NCI-H1436 treated with DMSO at 0.1 percent for 48 hours (cell line): ENCODE measurements at regions not wholly inside any gene's neighbourhood (a gene's known extent, or its start where the extent isn't known, plus 50 kb on each side); places are given as distances from the start of the nearest gene placed in this dataset.

Experiments used
- DNase-seq: peaks from one replicate; lab custom pipeline; 2025; lab: John Stamatoyannopoulos, UW

DNA sequence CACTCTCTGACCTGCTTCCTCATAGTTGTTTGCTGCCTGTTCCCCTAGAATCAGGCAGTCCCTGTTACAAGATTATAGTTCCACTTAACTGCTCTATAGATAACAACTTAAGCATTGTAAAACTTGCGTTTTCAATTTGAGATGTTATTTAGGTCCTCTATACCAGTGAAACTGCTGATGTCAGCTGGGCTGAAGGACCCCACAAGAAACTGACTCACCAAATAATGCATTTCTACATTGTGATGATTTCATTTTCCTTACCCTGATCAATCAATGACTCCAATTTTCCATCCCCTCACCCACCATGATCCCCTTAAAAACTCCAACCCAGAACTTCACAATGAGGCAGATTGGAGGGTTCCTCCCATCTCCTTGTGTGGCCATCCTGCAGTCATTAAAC is 280.7 kb downstream of the SLITRK1 start:
- DNase-seq: no peak

DNA sequence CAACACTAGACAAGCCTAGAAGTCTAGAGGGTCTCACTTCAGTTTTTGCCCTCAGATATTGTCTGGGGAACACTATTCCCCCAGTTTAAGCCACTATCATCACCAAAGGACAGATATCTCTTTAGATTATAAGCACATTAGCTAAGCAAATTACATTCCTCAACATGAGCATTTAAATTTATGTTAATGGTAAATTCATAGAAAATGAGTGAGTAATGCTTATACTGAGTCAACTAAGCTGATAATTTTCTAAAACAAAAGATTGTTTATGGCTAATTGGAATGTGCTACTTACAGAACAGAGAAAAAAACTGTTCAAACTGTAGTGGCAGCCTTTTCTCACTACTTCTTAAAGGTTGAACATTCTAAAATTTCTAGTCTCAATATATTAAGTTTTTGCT is 290.2 kb downstream of the SLITRK1 start:
- no peak for DNase-seq

DNA sequence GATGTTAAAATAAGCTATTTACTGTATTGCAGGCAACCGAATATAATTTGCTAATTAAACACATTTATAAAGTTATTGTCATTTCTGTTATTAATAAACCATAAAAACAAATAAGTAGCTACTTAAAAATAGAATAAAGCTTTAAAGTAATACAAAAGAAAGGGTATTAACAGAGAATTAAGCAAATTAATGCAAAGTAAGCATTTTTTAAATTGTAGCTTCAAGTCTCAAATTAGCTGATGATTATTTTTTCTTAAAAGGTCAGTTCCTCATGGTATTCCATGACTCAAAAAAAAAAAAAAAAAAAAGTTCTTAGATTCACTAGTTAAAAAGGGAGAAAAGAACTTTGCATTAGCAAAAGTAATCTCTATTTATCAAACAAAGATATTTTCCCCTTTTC is 292.5 kb downstream of the SLITRK1 start:
- no peak for DNase-seq

- DNase-seq: no peak
These were observed 305.1 kb downstream of the SLITRK1 start for GRCh38 chr13:83577183-83577582.

GRCh38 chr13:83568019-83568418 is 314.3 kb downstream of the SLITRK1 start:
- no peak for DNase-seq

- DNase-seq: no peak
These were observed 318.8 kb downstream of the SLITRK1 start for GRCh38 chr13:83563499-83563898.

DNA sequence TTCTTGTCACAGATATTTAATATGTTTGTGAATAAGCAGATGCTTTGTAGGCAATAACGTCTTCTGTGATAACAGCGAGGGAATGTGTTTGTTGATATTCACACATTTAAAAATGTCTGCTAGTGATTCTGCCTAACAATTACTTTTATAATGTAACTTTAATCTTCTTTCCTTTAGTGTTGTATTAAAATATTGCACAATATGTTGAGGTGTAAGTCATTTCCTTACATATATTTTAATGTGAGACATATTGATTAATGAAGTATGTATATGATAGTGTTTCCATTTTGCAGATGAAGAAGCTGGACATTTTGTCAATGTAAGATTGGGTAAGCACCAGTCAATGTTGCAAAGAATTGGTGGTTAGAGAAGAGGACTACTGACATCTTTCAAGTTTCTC is 324.4 kb downstream of the SLITRK1 start:
- DNase-seq: no peak

DNA sequence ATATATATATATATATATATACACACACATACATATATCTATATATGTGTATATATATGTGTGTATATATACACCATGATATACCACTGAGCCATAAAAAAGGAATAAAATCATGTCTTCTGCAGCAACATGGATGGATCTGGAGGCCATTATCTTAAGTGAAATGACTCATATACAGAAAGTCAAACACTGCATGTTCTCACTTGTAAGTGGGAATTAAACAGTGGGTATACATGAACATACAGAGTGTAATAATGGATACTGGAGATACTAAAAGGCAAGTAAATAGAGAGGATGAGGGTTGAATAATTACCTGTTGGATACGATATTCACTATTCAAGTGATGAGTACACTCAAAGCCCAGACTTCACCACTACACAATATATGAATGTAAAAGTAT is 332.6 kb downstream of the SLITRK1 start:
- DNase-seq: no peak

GRCh38 chr13:83547043-83547442 is 335.2 kb downstream of the SLITRK1 start:
- no peak for DNase-seq

DNA sequence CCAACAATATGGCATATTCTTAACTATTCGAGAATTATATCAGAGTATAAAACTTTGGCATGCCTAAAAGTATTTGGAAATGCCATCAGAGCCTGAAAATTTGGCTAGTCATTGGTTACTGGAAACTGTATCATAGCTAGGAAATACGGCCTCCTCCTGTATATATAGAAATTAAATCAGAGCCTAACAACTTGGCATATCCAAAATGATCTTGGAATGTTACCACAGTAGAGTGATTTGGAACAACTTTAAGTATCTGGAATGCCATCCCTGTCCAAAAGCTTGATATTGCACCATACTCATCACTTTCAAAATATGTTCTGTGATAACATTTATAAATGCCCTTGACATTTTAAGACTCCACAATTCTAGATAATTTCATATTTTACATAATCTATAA is 335.8 kb downstream of the SLITRK1 start:
- no peak for DNase-seq

DNA sequence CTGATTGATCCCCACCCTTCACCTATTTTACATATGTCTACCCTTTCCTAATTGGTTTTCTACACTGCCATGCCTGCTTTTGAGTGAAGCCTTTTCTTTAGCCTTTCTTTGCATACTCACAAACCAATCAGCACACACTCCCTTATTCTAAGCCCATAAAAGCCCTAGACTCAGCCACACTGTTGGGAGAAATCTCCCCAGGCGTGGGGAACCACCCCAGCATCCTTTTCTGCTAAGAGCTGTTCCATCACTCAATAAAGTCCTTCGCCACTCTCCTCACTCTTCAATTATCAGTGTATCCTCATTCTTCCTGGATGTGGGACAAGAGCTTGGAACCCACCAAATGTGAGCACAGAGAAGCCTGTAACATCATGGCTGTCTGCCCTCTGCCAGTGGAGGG is 343.6 kb downstream of the SLITRK1 start:
- DNase-seq: no peak

DNA sequence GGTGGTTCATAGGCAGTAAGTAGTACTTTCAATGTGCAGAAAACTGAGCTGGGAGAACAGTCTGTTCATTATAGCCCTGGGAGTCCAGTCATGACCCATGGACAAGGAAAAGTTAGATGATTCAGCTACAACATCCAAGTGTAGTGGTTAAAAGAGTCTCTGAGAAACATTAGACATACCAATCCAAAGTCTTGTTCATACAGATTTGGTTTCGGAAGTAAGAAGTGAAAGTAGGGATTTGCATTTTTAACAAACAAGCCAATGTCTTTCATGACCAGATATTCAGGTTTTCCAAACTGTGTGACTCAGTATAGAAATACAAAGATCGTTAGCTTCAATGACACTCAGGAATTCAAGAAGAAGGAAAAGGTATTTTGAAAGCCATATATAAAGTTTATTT is 345.3 kb downstream of the SLITRK1 start:
- no peak for DNase-seq

GRCh38 chr13:83536153-83536552 is 346.1 kb downstream of the SLITRK1 start:
- no peak for DNase-seq

GRCh38 chr13:83532809-83533208 is 349.5 kb downstream of the SLITRK1 start:
- no peak for DNase-seq

GRCh38 chr13:83531022-83531421 is 351.3 kb downstream of the SLITRK1 start:
- no peak for DNase-seq

DNA sequence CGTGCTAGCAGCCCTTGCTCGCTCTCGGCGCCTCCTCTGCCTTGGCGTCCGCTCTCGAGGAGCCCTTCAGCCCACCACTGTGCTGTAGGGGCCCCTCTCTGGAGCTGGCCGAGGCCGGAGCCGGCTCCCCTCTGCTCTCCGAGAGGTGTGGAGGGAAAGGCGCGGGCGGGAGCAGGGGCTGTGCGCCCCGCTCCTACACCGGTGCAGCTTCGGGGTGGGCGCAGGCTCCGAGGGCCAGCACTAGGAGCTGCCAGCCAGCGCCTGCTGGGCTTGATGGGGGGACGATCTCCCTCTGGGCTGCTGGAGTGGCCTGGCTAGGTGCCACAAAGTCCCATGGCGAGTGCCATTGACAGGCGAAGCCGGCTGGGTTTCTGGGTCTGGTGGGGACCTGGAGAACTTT is 365.5 kb downstream of the SLITRK1 start:
- no peak for DNase-seq

GRCh38 chr13:83515268-83516015 is 366.8 kb downstream of the SLITRK1 start:
- DNase-seq: no peak

DNA sequence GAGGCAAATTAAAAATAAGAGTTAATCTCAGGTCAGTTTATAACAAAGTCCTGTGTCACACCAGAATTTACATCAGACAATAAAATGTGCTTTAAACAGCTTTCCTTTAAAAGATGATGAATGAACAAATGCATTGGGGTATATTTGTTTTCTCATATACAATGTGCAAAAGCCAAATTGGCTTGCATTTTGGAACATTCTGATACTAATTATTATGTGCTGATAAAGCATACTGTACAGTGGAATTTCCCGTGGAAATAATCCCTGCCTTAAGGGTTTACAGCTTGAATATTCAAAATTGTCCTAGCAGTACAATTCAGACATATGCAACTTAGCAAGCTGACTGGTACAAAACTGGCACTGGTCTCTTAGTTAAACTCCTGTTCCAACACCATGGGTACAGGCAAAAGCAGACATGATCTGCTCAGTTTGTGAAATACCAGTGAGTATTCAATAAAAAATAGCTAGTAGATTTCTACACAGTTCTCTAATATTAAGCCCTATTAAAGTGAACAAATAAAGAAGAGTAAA is 373.4 kb downstream of the SLITRK1 start:
- DNase-seq: no peak

DNA sequence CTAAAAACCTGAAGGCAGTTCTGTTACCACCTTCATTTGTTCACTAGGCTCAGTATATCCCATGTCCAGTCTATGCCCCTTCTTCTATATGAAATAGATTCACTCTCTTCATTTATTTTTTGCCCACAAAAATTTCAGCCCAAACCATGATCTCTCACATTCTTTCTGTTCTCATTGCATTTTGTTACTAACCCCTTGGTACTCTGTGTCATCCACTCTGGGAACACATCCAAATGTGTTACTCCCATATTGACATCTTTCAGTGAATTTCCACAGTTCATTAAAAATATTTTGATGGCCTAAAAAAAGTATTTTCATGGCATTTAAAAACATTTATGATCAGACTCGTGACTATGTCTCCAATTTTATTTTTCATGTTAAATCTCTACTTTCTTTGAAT is 378.9 kb downstream of the SLITRK1 start:
- no peak for DNase-seq

DNA sequence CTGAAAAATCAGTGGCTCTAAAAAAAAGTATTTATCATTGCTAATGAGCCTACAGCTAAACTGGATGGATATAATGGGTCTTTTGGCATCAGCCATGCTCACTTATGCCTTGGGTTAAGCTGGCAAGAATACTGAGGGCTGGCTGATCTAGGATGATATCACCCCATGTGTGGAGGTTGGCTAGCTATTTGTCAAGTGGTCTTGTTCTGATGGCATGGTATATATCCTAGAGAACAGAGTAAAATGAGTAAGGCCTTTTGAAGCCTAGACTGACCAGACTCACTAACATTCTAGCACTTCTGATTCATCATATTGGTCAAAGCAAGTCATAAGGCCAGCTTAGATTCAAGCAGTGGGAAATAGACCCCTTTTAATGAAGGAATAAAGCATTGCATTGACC is 383.0 kb downstream of the SLITRK1 start:
- no peak for DNase-seq

GRCh38 chr13:83498481-83499190 is 383.6 kb downstream of the SLITRK1 start:
- no peak for DNase-seq

- no peak for DNase-seq
These were observed 384.2 kb downstream of the SLITRK1 start for GRCh38 chr13:83498045-83498444.

DNA sequence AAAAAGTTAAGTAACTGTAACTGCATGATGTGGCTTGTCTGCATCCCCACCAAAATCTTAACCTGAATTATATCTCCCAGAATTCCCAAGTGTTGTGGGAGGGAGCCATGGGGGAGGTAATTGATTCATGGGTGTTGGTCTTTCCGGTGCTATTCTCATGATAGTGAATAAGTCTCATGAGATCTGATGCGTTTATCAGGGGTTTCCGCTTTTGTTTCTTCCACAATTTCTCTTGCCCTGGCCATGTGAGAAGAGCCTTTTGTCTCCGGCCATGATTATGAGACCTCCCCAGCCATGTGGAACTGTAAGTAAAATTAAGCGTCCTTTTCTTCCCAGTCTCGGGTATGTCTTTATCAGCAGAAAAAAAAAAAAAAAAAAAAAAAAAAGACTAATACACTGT is 385.8 kb downstream of the SLITRK1 start:
- DNase-seq: no peak

GRCh38 chr13:83485101-83485500 is 397.2 kb downstream of the SLITRK1 start:
- no peak for DNase-seq
